ENCODE measurements at regions not wholly inside any gene's neighbourhood (a gene's known extent, or its start where the extent isn't known, plus 50 kb on each side); places are given as distances from the start of the nearest gene placed in this dataset.

DNA sequence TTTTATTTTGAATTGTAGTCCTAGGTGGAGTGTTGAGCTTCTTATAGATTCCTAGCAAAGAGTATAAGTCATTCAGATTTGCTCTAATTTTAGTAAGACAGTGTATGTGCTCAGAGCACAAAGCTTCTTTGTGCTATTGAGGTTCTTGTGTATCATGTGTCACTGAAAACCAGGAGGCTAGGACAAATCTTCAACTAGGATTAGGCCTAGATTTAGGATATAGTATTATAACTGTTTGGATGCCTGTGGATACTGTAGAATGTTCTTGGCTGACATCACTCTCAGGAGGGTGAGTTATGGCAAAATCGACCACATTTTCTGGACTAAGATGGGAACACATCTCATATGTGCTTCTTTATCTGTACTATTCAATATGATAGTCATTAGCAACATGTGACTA, 86.5 kb downstream of the DHRS2 start:
- Histone ChIP-seq H3K36me3 (ENCODE audit: control insufficient read depth, insufficient read depth, low read length) (no peaks in the 10 kb centered on the region), H3K4me2 (ENCODE audit: low read depth, low read length) (no peak overlapping the region), H3K56ac (ENCODE audit: extremely low read depth, insufficient read depth, low read length) (no peak overlapping the region), H3K27ac (ENCODE audit: insufficient read depth, low read length) (no peak overlapping the region), H2AK5ac (ENCODE audit: low read depth, low read length) (no peak overlapping the region), H2BK20ac (ENCODE audit: low read depth, low read length) (no peak overlapping the region), H3K9ac (ENCODE audit: low read depth, low read length) (no peak overlapping the region), H3K9me3 (ENCODE audit: control insufficient read depth, insufficient read depth, low read length) (no peaks in the 10 kb centered on the region), H2BK15ac (ENCODE audit: low read depth, low read length) (no peak overlapping the region), H2AK9ac (replicated peaks; ENCODE audit: low read depth, low read length, poor library complexity) (no peak overlapping the region), H3K18ac (ENCODE audit: low read depth, low read length) (no peak overlapping the region), H4K91ac (ENCODE audit: insufficient read depth, low read depth, low read length) (no peak overlapping the region), H3K4me1 (ENCODE audit: control insufficient read depth, insufficient read depth, low read length) (no peaks in the 10 kb centered on the region), H3K4me3 (ENCODE audit: insufficient read depth, low read depth, low read length) (no peak overlapping the region), H3K27me3 (ENCODE audit: control insufficient read depth, insufficient read depth, low read length) (no peaks in the 10 kb centered on the region), H2AFZ (replicated peaks; ENCODE audit: low read length, poor library complexity) (no peak overlapping the region), H2BK5ac (ENCODE audit: low read depth, low read length, poor library complexity, severe bottlenecking) (no peak overlapping the region), H4K5ac (ENCODE audit: low read depth, low read length) (no peak overlapping the region), H3K9me1 (ENCODE audit: insufficient read depth, low read length) (no peaks in the 10 kb centered on the region), H2BK120ac (ENCODE audit: low read depth, low read length) (no peak overlapping the region), H3K79me1 (ENCODE audit: low read depth in 1 of 2, low read length in 2 of 2) (no peaks in the 10 kb centered on the region), H3K14ac (replicated peaks; ENCODE audit: low read depth, low read length) (no peak overlapping the region), H3K23ac (ENCODE audit: low read depth, low read length) (no peak overlapping the region), H4K8ac (ENCODE audit: low read depth in 2 of 2, low read length in 2 of 2) (no peak overlapping the region), H4K20me1 (ENCODE audit: insufficient read depth, low read length) (no peaks in the 10 kb centered on the region), H3K4ac (ENCODE audit: low read depth, low read length) (no peak overlapping the region)
- in situ Hi-C loops (cut with MboI; ENCODE audit: low sequenced_read_pairs), result no loop called here
- dilution Hi-C loops (cut with HindIII; ENCODE audit: low sequenced_read_pairs, unreplicated experiment), result no loop called here
- no TSS peak for BruUV-seq (replicated peaks)
- TF ChIP-seq, protein P1, sequence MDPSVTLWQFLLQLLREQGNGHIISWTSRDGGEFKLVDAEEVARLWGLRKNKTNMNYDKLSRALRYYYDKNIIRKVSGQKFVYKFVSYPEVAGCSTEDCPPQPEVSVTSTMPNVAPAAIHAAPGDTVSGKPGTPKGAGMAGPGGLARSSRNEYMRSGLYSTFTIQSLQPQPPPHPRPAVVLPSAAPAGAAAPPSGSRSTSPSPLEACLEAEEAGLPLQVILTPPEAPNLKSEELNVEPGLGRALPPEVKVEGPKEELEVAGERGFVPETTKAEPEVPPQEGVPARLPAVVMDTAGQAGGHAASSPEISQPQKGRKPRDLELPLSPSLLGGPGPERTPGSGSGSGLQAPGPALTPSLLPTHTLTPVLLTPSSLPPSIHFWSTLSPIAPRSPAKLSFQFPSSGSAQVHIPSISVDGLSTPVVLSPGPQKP (IDR thresholded peaks at IDR 0.05; ENCODE audit: borderline replicate concordance, low read depth, low read length), result no peak
- TF ChIP-seq NFE2L2 (IDR thresholded peaks at IDR 0.05; ENCODE audit: low read depth, low read length), result no peak
- no peak for TF ChIP-seq RAD21 (IDR thresholded peaks at IDR 0.05; ENCODE audit: low read length)
- no peak for TF ChIP-seq RCOR1 (IDR thresholded peaks at IDR 0.05; ENCODE audit: insufficient replicate concordance, low read length)
- TF ChIP-seq, protein P2, sequence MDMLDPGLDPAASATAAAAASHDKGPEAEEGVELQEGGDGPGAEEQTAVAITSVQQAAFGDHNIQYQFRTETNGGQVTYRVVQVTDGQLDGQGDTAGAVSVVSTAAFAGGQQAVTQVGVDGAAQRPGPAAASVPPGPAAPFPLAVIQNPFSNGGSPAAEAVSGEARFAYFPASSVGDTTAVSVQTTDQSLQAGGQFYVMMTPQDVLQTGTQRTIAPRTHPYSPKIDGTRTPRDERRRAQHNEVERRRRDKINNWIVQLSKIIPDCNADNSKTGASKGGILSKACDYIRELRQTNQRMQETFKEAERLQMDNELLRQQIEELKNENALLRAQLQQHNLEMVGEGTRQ (IDR thresholded peaks at IDR 0.05; ENCODE audit: low read depth, low read length), result no peak
- TF ChIP-seq RFX5 (IDR thresholded peaks at IDR 0.05; ENCODE audit: low read depth, low read length), result no peak
- TF ChIP-seq FOS (IDR thresholded peaks at IDR 0.05; ENCODE audit: low read depth, low read length), result no peak
- POLR2A ChIA-PET (ENCODE audit: unreplicated experiment), result no interaction called here
- CTCF ChIA-PET, result interaction anchor here (1.0 kb wide), 1 partner anchor 188 kb away, joined by 4 read pairs; no protein-coding TSS in a partner anchor
- WGBS, 2 experiments (ENCODE audit: extremely low coverage in 2 of 2, insufficient read length in 1 of 2), result no CpG with 5 or more reads among the region's 1 CpG
- intact Hi-C loops (cut with micrococcal nuclease), result no loop called here
- DNase-seq (no peak), ATAC-seq (ENCODE audit: low read depth) (no peak)

All from IMR-90 (cell line).